ENCODE measurements at regions not wholly inside any gene's neighbourhood (a gene's known extent, or its start where the extent isn't known, plus 50 kb on each side); places are given as distances from the start of the nearest gene placed in this dataset.

DNA sequence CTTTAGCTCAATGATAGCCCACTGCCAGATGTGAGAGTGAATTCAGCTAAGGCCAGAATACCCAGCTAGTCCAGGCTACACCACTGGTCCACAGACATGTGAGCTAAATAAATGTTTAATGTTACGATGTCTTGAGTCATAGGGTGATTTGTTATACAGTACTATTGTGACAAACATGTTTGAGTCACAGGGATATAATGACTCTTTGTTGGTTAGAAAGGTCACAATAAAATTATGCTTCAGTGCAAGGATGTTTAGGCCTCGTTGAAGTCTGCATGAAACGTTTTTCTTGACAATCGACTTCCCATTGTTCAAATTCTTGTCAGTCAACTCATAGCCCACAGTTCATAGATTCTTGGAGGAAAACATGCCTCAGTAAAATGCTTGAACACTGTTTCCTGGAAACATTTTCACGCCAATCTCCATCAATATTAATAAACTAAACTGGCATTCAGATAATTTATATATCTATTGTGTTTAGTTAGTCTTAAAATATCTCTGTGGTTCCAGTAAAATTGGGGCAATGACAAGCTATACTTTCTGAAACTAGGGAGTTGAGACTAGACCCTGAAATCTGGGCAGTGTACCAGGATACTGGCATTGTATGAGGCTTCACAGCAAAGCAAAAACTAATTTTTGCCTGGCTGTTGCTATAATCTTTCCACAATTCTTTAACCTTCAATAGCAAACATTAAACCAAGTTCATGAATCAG lies 650.8 kb upstream of the KIRREL3 start:
- Histone ChIP-seq H3K9ac (ENCODE audit: low read length) (no peak overlapping the region), H3K27me3 (ENCODE audit: control insufficient read depth, insufficient read depth, low read length) (no peaks in the 10 kb centered on the region), H3K9me3 (ENCODE audit: control insufficient read depth, low read length) (no peaks in the 10 kb centered on the region), H3K4me3 (ENCODE audit: low read length) (no peak overlapping the region), H3K4me1 (ENCODE audit: control insufficient read depth, insufficient read depth, low read length) (no peaks in the 10 kb centered on the region), H3K36me3 (ENCODE audit: control insufficient read depth, insufficient read depth, low read length) (no peaks in the 10 kb centered on the region)

- Histone ChIP-seq H3K9ac (ENCODE audit: low read length) (no peak overlapping the region), H3K4me1 (ENCODE audit: control insufficient read depth, insufficient read depth, low read length) (no peaks in the 10 kb centered on the region), H3K4me3 (ENCODE audit: low read length) (no peak overlapping the region), H3K27me3 (ENCODE audit: control insufficient read depth, insufficient read depth, low read length) (no peaks in the 10 kb centered on the region), H3K9me3 (ENCODE audit: control insufficient read depth, low read length) (no peaks in the 10 kb centered on the region), H3K36me3 (ENCODE audit: control insufficient read depth, insufficient read depth, low read length) (no peaks in the 10 kb centered on the region)
Measured at GRCh38 chr11:127649958-127650357, 649.4 kb upstream of the KIRREL3 start.

DNA sequence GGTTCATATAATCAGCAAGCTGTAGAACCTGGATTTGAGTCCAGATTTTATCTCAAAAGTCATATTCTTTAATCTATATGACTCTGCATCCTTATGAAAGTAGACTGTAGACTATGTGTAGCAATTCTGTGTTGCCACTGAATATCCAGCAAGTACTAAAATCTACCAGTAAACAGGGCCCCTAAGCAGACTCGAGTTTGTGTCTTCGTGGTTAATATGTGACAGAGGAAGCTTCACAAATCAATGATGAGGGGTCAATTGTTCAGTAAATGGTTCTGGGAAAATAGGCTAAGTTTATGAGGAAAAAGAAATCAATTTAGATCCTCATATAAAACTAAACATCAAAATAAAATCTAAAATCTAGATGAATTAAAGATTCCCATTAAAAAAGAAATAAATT lies 648.5 kb upstream of the KIRREL3 start:
- Histone ChIP-seq H3K4me1 (ENCODE audit: control insufficient read depth, insufficient read depth, low read length) (no peaks in the 10 kb centered on the region), H3K27me3 (ENCODE audit: control insufficient read depth, insufficient read depth, low read length) (no peaks in the 10 kb centered on the region), H3K36me3 (ENCODE audit: control insufficient read depth, insufficient read depth, low read length) (no peaks in the 10 kb centered on the region), H3K9ac (ENCODE audit: low read length) (no peak overlapping the region), H3K9me3 (ENCODE audit: control insufficient read depth, low read length) (no peaks in the 10 kb centered on the region), H3K4me3 (ENCODE audit: low read length) (no peak overlapping the region)

- no peaks in the 10 kb centered on the region for H3K27me3 ChIP-seq (ENCODE audit: control insufficient read depth, insufficient read depth, low read length)
- H3K4me3 ChIP-seq (ENCODE audit: low read length), result no peak overlapping the region
Measured at GRCh38 chr11:127648583-127648982, 648.0 kb upstream of the KIRREL3 start.

GRCh38 chr11:127644366-127644765 lies 643.8 kb upstream of the KIRREL3 start:
- Histone ChIP-seq H3K4me1 (ENCODE audit: control insufficient read depth, insufficient read depth, low read length) (no peaks in the 10 kb centered on the region), H3K4me3 (ENCODE audit: low read length) (no peak overlapping the region), H3K9me3 (ENCODE audit: control insufficient read depth, low read length) (no peaks in the 10 kb centered on the region), H3K36me3 (ENCODE audit: control insufficient read depth, insufficient read depth, low read length) (no peaks in the 10 kb centered on the region), H3K9ac (ENCODE audit: low read length) (no peak overlapping the region), H3K27me3 (ENCODE audit: control insufficient read depth, insufficient read depth, low read length) (no peaks in the 10 kb centered on the region)

More at GRCh38 chr11:127648583-127648982, 648.0 kb upstream of the KIRREL3 start:
- no peak overlapping the region for H3K9ac ChIP-seq (ENCODE audit: low read length)
- H3K36me3 ChIP-seq (ENCODE audit: control insufficient read depth, insufficient read depth, low read length), result no peaks in the 10 kb centered on the region
- H3K4me1 ChIP-seq (ENCODE audit: control insufficient read depth, insufficient read depth, low read length), result no peaks in the 10 kb centered on the region
- no peaks in the 10 kb centered on the region for H3K9me3 ChIP-seq (ENCODE audit: control insufficient read depth, low read length)

GRCh38 chr11:127643268-127644058 lies 642.9 kb upstream of the KIRREL3 start:
- Histone ChIP-seq H3K9me3 (ENCODE audit: control insufficient read depth, low read length) (no peaks in the 10 kb centered on the region), H3K4me3 (ENCODE audit: low read length) (no peak overlapping the region), H3K9ac (ENCODE audit: low read length) (no peak overlapping the region), H3K27me3 (ENCODE audit: control insufficient read depth, insufficient read depth, low read length) (no peaks in the 10 kb centered on the region), H3K4me1 (ENCODE audit: control insufficient read depth, insufficient read depth, low read length) (no peaks in the 10 kb centered on the region), H3K36me3 (ENCODE audit: control insufficient read depth, insufficient read depth, low read length) (no peaks in the 10 kb centered on the region)

GRCh38 chr11:127640561-127641451 lies 640.2 kb upstream of the KIRREL3 start:
- no peaks in the 10 kb centered on the region for H3K4me1 ChIP-seq (ENCODE audit: control insufficient read depth, insufficient read depth, low read length)
- no peaks in the 10 kb centered on the region for H3K36me3 ChIP-seq (ENCODE audit: control insufficient read depth, insufficient read depth, low read length)
- H3K4me3 ChIP-seq (ENCODE audit: low read length), result no peak overlapping the region
- H3K27me3 ChIP-seq (ENCODE audit: control insufficient read depth, insufficient read depth, low read length), result no peaks in the 10 kb centered on the region
- no peak overlapping the region for H3K9ac ChIP-seq (ENCODE audit: low read length)
- H3K9me3 ChIP-seq (ENCODE audit: control insufficient read depth, low read length), result no peaks in the 10 kb centered on the region

DNA sequence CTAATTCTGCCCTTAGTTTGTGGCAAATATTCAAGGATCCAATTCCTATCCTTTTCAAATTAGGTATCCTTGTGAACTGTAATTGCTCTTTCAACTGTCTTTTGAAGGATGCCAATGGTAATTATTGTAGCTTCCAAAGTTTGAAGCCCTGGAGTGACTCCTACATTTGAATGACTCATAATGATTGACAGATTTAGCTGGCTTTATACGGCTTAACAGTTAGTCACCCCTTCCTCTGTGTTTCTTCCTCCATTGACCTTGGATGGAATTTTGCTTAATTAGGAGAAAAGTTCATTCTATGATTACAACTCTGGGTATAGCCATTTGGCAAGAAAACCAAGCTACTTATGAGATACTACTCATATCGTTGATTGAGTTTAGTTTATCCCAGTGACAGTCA lies 639.3 kb upstream of the KIRREL3 start:
- Histone ChIP-seq H3K36me3 (ENCODE audit: control insufficient read depth, insufficient read depth, low read length) (no peaks in the 10 kb centered on the region), H3K27me3 (ENCODE audit: control insufficient read depth, insufficient read depth, low read length) (no peaks in the 10 kb centered on the region), H3K9ac (ENCODE audit: low read length) (no peak overlapping the region), H3K9me3 (ENCODE audit: control insufficient read depth, low read length) (no peaks in the 10 kb centered on the region), H3K4me3 (ENCODE audit: low read length) (no peak overlapping the region), H3K4me1 (ENCODE audit: control insufficient read depth, insufficient read depth, low read length) (no peaks in the 10 kb centered on the region)

DNA sequence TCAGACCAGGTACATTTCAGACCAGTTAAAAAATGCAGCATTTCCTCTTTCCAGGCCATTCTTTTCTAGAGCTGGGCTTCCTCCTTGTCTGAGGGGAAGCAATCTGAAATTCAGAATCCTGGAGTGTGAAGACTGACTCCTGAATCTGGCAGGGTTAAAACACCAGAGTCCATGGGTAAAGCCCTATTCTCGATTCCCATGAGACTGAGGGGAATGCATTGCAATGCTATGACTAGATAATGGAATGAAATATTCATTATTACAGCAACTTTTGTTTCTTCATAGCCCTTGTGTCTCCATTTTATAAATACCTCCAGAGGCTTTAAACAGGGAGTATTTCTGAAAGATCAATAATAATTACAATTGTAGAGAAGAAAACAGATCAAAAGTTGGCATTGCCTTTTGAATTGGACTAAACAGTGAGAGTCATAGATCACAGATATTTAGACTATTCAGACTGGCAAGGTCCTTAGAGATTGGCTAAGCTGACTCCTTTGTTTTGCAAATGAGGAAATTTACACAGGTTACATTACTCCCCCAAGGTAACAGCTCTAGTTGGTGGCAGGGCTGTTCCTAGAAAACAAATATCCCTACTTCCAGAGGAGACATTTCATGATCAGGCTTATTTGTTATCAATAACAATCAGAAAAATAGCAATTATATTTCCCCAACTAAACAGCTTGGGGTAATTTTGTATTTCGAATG lies 632.6 kb upstream of the KIRREL3 start:
- H3K36me3 ChIP-seq (ENCODE audit: control insufficient read depth, insufficient read depth, low read length), result no peaks in the 10 kb centered on the region
- no peak overlapping the region for H3K9ac ChIP-seq (ENCODE audit: low read length)
- H3K27me3 ChIP-seq (ENCODE audit: control insufficient read depth, insufficient read depth, low read length), result no peaks in the 10 kb centered on the region
- H3K4me1 ChIP-seq (ENCODE audit: control insufficient read depth, insufficient read depth, low read length), result no peaks in the 10 kb centered on the region
- H3K4me3 ChIP-seq (ENCODE audit: low read length), result no peak overlapping the region
- no peaks in the 10 kb centered on the region for H3K9me3 ChIP-seq (ENCODE audit: control insufficient read depth, low read length)

GRCh38 chr11:127632546-127632945 lies 632.0 kb upstream of the KIRREL3 start:
- H3K4me1 ChIP-seq (ENCODE audit: control insufficient read depth, insufficient read depth, low read length), result no peaks in the 10 kb centered on the region
- no peaks in the 10 kb centered on the region for H3K36me3 ChIP-seq (ENCODE audit: control insufficient read depth, insufficient read depth, low read length)
- no peaks in the 10 kb centered on the region for H3K27me3 ChIP-seq (ENCODE audit: control insufficient read depth, insufficient read depth, low read length)
- no peaks in the 10 kb centered on the region for H3K9me3 ChIP-seq (ENCODE audit: control insufficient read depth, low read length)
- H3K9ac ChIP-seq (ENCODE audit: low read length), result no peak overlapping the region
- no peak overlapping the region for H3K4me3 ChIP-seq (ENCODE audit: low read length)

- no peak overlapping the region for H3K4me3 ChIP-seq (ENCODE audit: low read length)
- no peaks in the 10 kb centered on the region for H3K36me3 ChIP-seq (ENCODE audit: control insufficient read depth, insufficient read depth, low read length)
- no peaks in the 10 kb centered on the region for H3K4me1 ChIP-seq (ENCODE audit: control insufficient read depth, insufficient read depth, low read length)
- H3K9ac ChIP-seq (ENCODE audit: low read length), result no peak overlapping the region
- H3K27me3 ChIP-seq (ENCODE audit: control insufficient read depth, insufficient read depth, low read length), result no peaks in the 10 kb centered on the region
- H3K9me3 ChIP-seq (ENCODE audit: control insufficient read depth, low read length), result no peaks in the 10 kb centered on the region
Measured at GRCh38 chr11:127631974-127632373, 631.4 kb upstream of the KIRREL3 start.
